CD14-positive monocyte (primary cell): ENCODE measurements at regions not wholly inside any gene's neighbourhood (a gene's known extent, or its start where the extent isn't known, plus 50 kb on each side); places are given as distances from the start of the nearest gene placed in this dataset.

Source experiments
- DNase-seq, 3 donors: peaks; one replicate each; pipeline ENCODE4 v3.0.0-alpha.2; 2011 to 2022
- H2AFZ ChIP-seq: 2 replicates; pipeline ENCODE4 v1.6.0; 2012; ENCODE audit warnings: mild to moderate bottlenecking, low read depth, low read length, inconsistent platforms; ENCODE audit not compliant: insufficient read depth, poor library complexity, severe bottlenecking
- H3K27ac ChIP-seq, 2 donors: 1 replicate in 1 of 2; 2 replicates in 1 of 2; pipeline ENCODE4 v1.5.1; 2012 to 2013; ENCODE audit warnings: low read length in 2 of 2, control low read depth in 1 of 2, inconsistent platforms in 1 of 2, low read depth in 1 of 2, mild to moderate bottlenecking in 1 of 2
- H3K27me3 ChIP-seq, 2 donors: one replicate each; pipeline versions ENCODE4 v1.6.0 to v1.6.1; 2011 to 2013; ENCODE audit warnings: low read length in 2 of 2; ENCODE audit not compliant: control insufficient read depth in 2 of 2, insufficient read depth in 2 of 2
- H3K36me3 ChIP-seq, 2 donors: replicated peaks in 1 of 2; 1 replicate in 1 of 2; 2 replicates in 1 of 2; pipeline versions ENCODE4 v1.5.1 to v1.6.1; 2012 to 2013; ENCODE audit warnings: low read length in 2 of 2, control low read depth in 1 of 2, inconsistent platforms in 1 of 2, mild to moderate bottlenecking in 1 of 2; ENCODE audit not compliant: insufficient read depth in 2 of 2, control insufficient read depth in 1 of 2
- H3K4me1 ChIP-seq, 2 donors: 1 replicate in 1 of 2; 2 replicates in 1 of 2; pipeline versions ENCODE4 v1.5.1 to v1.6.1; 2012 to 2013; ENCODE audit warnings: low read length in 2 of 2, control low read depth in 1 of 2, inconsistent platforms in 1 of 2, mild to moderate bottlenecking in 1 of 2, moderate library complexity in 1 of 2; ENCODE audit not compliant: insufficient read depth in 2 of 2, control insufficient read depth in 1 of 2
- H3K4me2 ChIP-seq: replicated peaks from 2 replicates; pipeline ENCODE3; 2012; ENCODE audit warnings: low read length, moderate library complexity, mild to moderate bottlenecking; ENCODE audit not compliant: poor library complexity, severe bottlenecking; ENCODE audit errors: extremely low read depth
- H3K4me3 ChIP-seq, 3 experiments: fragments of 200-600 bp in 1 of 3; sonication (generic) in 1 of 3; replicated peaks in 1 of 3; 1 replicate in 2 of 3; 2 replicates in 1 of 3; pipeline ENCODE4 v1.5.1; 2011 to 2013; ENCODE audit warnings: low read length in 3 of 3, mild to moderate bottlenecking in 3 of 3, control low read depth in 2 of 3, low read depth in 2 of 3, inconsistent platforms in 1 of 3, moderate library complexity in 1 of 3
- H3K79me2 ChIP-seq: 2 replicates; pipeline ENCODE4 v1.6.0; 2012; ENCODE audit warnings: mild to moderate bottlenecking, control low read depth, inconsistent platforms, low read length, moderate library complexity; ENCODE audit not compliant: insufficient read depth
- H3K9ac ChIP-seq: 2 replicates; pipeline ENCODE4 v1.6.0; 2017; ENCODE audit warnings: low read length, mild to moderate bottlenecking; ENCODE audit not compliant: insufficient read depth, poor library complexity, severe bottlenecking
- H3K9me3 ChIP-seq, 2 donors: replicated peaks in 1 of 2; 1 replicate in 1 of 2; 2 replicates in 1 of 2; pipeline versions ENCODE4 v1.5.1 to v1.6.1; 2012 to 2013; ENCODE audit warnings: low read length in 2 of 2, control low read depth in 1 of 2; ENCODE audit not compliant: control insufficient read depth in 1 of 2, insufficient read depth in 1 of 2
- H4K20me1 ChIP-seq: 2 replicates; pipeline ENCODE4 v1.6.0; 2012; ENCODE audit warnings: mild to moderate bottlenecking, low read length, control low read depth, moderate library complexity; ENCODE audit not compliant: insufficient read depth
- H3K27ac Mint-ChIP-seq, 7 donors: one replicate each; pipeline ENCODE4 v1.8.0; 2020; ENCODE audit warnings: mild to moderate bottlenecking in 7 of 7, mixed read lengths in 7 of 7, moderate library complexity in 6 of 7, inconsistent platforms in 2 of 7
- H3K27me3 Mint-ChIP-seq, 3 donors: one replicate each; pipeline ENCODE4 v1.8.0; 2021 to 2022; ENCODE audit warnings: low read depth in 3 of 3, mild to moderate bottlenecking in 3 of 3, mixed read lengths in 3 of 3, moderate library complexity in 3 of 3, inconsistent platforms in 1 of 3
- H3K36me3 Mint-ChIP-seq, 2 donors: one replicate each; pipeline ENCODE4 v1.8.0; 2020; ENCODE audit warnings: mixed read lengths in 2 of 2, inconsistent platforms in 1 of 2, mild to moderate bottlenecking in 1 of 2
- H3K4me1 Mint-ChIP-seq: one replicate; pipeline ENCODE4 v1.8.0; 2020; ENCODE audit warnings: mild to moderate bottlenecking, mixed read lengths
- H3K4me3 Mint-ChIP-seq, 2 donors: one replicate each; pipeline ENCODE4 v1.8.0; 2020; ENCODE audit warnings: mild to moderate bottlenecking in 2 of 2, mixed read lengths in 2 of 2, moderate library complexity in 1 of 2
- H3K9me3 Mint-ChIP-seq, 7 donors: one replicate each; pipeline ENCODE4 v1.8.0; 2020 to 2022; ENCODE audit warnings: mixed read lengths in 7 of 7, mild to moderate bottlenecking in 6 of 7, moderate library complexity in 6 of 7, inconsistent platforms in 2 of 7
- CTCF ChIP-seq: fragments of 200-600 bp; IDR thresholded peaks from one replicate; pipeline ENCODE4 v1.8.0; 2022; ENCODE audit warnings: antibody characterized with exemption, mild to moderate bottlenecking
- intact Hi-C, 2 donors: fragments of 100-400 bp; cut with micrococcal nuclease; formaldehyde crosslinking; loops; one replicate each; pipeline versions ENCODE4 v1.15.0 to v1.15.1; 2023

DNA sequence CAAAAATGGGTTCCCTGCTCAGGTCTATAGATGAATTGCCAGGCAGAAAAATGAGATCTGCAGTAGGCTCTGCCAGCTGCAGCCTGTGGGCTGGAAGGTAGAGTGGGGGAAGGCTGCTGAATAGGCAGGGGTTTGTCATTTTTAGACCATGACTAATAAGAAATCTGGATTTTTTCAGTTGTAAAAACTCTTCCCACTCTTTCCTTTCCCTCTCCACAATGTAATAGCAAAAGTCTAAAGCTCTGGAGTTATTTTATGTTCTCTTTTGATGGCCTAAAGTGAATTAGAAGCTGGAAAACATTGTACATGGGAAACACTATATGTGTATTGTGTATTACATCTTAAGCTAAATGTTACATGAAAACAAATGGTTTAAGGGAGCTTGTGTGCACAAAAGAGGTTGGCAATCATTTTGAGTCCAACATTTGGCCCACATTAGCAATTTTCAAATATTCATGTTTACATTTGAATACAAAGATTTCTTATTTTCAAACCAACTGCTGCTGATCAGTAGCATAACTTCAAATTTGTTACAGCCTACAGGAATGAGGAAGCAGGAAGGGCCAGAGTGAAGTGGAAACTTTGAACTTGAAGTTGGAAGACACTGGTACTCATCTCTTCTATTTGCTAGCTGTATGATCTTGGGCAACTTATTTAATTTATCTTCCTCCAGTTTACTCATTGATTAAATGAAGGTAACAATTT is 407.1 kb downstream of the SLC4A3 start:
- no peaks in the 10 kb centered on the region for H3K79me2 ChIP-seq
- no peak overlapping the region for H3K4me3 ChIP-seq
- Mint-ChIP-seq H3K4me3 (no peak overlapping the region), H3K36me3 (no peaks in the 10 kb centered on the region), H3K27me3 (peaks cover 0 to 3% (median 0%) of the 10 kb centered on the region in 3 donors), H3K9me3 (peaks cover 0 to 8% (median 4%) of the 10 kb centered on the region in 7 donors), H3K27ac (no peak overlapping the region), H3K4me1 (no peaks in the 10 kb centered on the region)
- TF ChIP-seq CTCF: no peak
- H3K9ac ChIP-seq: no peak overlapping the region
- no peak overlapping the region for H3K27ac ChIP-seq
- H3K36me3 ChIP-seq: no peaks in the 10 kb centered on the region
- no peaks in the 10 kb centered on the region for H3K9me3 ChIP-seq
- DNase-seq: no peak
- H3K27me3 ChIP-seq: no peaks in the 10 kb centered on the region
- H2AFZ ChIP-seq: no peak overlapping the region
- no peaks in the 10 kb centered on the region for H4K20me1 ChIP-seq
- no peaks in the 10 kb centered on the region for H3K4me1 ChIP-seq
- H3K4me2 ChIP-seq: no peak overlapping the region
- intact Hi-C loops: no loop called here

DNA sequence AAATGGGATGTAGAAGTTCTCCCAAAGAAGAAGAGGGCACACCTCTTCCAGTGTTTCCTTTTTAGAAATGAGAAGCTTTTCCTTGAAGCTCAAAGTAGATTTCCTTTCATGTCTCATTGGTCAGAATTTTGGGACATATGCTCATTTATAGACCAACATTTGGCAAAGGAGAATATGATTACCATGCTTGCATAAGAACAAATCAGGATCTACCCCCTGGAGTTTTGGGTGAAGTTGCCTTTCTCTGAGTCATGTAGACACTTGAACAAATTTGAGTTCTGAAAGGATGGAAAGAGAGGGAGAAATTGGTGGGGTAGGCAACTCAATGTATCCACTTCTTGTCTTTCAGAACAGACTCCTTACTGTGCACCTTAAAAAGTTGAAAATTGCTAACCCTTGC is 409.0 kb downstream of the SLC4A3 start:
- Mint-ChIP-seq H3K27ac (no peak overlapping the region), H3K4me1 (no peaks in the 10 kb centered on the region), H3K27me3 (peaks cover 0 to 1% (median 0%) of the 10 kb centered on the region in 3 donors), H3K9me3 (peaks cover 0 to 6% (median 4%) of the 10 kb centered on the region in 7 donors), H3K36me3 (no peaks in the 10 kb centered on the region), H3K4me3 (no peak overlapping the region)
- Histone ChIP-seq H2AFZ (no peak overlapping the region), H3K79me2 (no peaks in the 10 kb centered on the region), H3K27ac (no peak overlapping the region), H3K9ac (no peak overlapping the region), H3K9me3 (no peaks in the 10 kb centered on the region), H3K4me1 (no peaks in the 10 kb centered on the region), H3K36me3 (no peaks in the 10 kb centered on the region), H3K4me3 (no peak overlapping the region), H3K27me3 (no peaks in the 10 kb centered on the region), H3K4me2 (no peak overlapping the region), H4K20me1 (no peaks in the 10 kb centered on the region)
- intact Hi-C loops: no loop called here
- no peak for DNase-seq
- no peak for TF ChIP-seq CTCF
